Endodermal cell (in vitro differentiated cells): ENCODE measurements at regions not wholly inside any gene's neighbourhood (a gene's known extent, or its start where the extent isn't known, plus 50 kb on each side); places are given as distances from the start of the nearest gene placed in this dataset.

ENCODE experiments used
- DNase-seq: peaks from one replicate; pipeline ENCODE4 v3.0.0-alpha.2; 2017
- H3K27ac ChIP-seq: 2 replicates; pipeline ENCODE4 v1.5.1; 2013; ENCODE audit warnings: mild to moderate bottlenecking, low read depth, low read length, moderate library complexity
- H3K27me3 ChIP-seq: 2 replicates; pipeline ENCODE4 v1.6.1; 2013; ENCODE audit warnings: mild to moderate bottlenecking, low read length, moderate library complexity; ENCODE audit not compliant: insufficient read depth, control insufficient read depth, poor library complexity, severe bottlenecking
- H3K36me3 ChIP-seq: 2 replicates; pipeline ENCODE4 v1.7.0; 2013; ENCODE audit warnings: mild to moderate bottlenecking, low read length, moderate library complexity; ENCODE audit not compliant: control insufficient read depth, insufficient read depth
- H3K4me1 ChIP-seq: one replicate; pipeline ENCODE4 v1.7.0; 2013; ENCODE audit warnings: low read length; ENCODE audit not compliant: control insufficient read depth, insufficient read depth
- H3K4me3 ChIP-seq: 2 replicates; pipeline ENCODE4 v1.5.1; 2013; ENCODE audit warnings: mild to moderate bottlenecking, low read length, moderate library complexity
- H3K9ac ChIP-seq: 2 replicates; pipeline ENCODE4 v1.6.1; 2013; ENCODE audit warnings: mild to moderate bottlenecking, low read length, moderate library complexity; ENCODE audit not compliant: poor library complexity, severe bottlenecking; ENCODE audit errors: extremely low read depth
- H3K9me3 ChIP-seq: 2 replicates; pipeline ENCODE4 v1.6.1; 2013; ENCODE audit warnings: mild to moderate bottlenecking, low read length, moderate library complexity; ENCODE audit not compliant: control insufficient read depth
- H3K27ac Mint-ChIP-seq: 2 replicates; pipeline ENCODE4 v1.8.0; 2020; ENCODE audit warnings: mixed read lengths
- H3K27me3 Mint-ChIP-seq: 2 replicates; pipeline ENCODE4 v1.8.0; 2021; ENCODE audit warnings: mild to moderate bottlenecking, mixed read lengths; ENCODE audit not compliant: insufficient read depth
- H3K36me3 Mint-ChIP-seq: 2 replicates; pipeline ENCODE4 v1.8.0; 2020; ENCODE audit warnings: low read depth, mixed read lengths
- H3K4me1 Mint-ChIP-seq: 2 replicates; pipeline ENCODE4 v1.8.0; 2020; ENCODE audit warnings: mixed read lengths
- H3K4me3 Mint-ChIP-seq: 2 replicates; pipeline ENCODE4 v1.8.0; 2020; ENCODE audit warnings: mild to moderate bottlenecking, moderate library complexity, mixed read lengths
- H3K9me3 Mint-ChIP-seq: 2 replicates; pipeline ENCODE4 v1.8.0; 2020; ENCODE audit warnings: mild to moderate bottlenecking, mixed read lengths
- WGBS, 2 experiments: methylation state at CpG; one replicate each; pipeline versions ENCODE4 v1.1.5 to v1.1.7; 2013; ENCODE audit warnings: missing lambda C conversion rate in 2 of 2, mixed read lengths in 1 of 2; ENCODE audit not compliant: insufficient coverage in 1 of 2, insufficient read length in 1 of 2; 5-methylcytosine and 5-hydroxymethylcytosine counted together
- TF ChIP-seq, protein P1 (sequence below): fragments of 200-600 bp; sonication (generic); conservative IDR thresholded peaks from 2 replicates; pipeline ENCODE4 v1.5.0; 2021; ENCODE audit warnings: antibody characterized with exemption, mild to moderate bottlenecking

DNA sequence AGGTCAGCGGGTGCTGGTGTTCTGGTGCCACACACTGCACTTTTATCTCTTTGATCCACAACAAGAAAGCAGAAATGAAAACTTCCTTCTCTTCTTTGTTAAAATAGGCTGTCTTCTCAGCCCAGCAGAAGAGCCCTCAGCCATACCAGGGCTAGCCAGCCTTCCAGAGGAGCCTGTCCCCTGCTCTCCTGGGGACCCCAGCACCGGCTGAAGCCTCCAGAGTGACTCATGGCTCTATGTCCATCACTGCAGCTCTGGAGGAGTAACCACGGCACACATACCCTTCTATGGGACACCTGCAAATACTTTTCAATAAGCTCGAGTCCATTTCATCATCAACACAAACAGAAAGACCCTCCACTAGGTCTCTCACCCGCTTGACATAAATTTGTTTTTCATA is 135.6 kb upstream of the CST7 start:
- no peaks in the 10 kb centered on the region for H3K4me1 ChIP-seq
- Mint-ChIP-seq H3K27me3 (peaks cover 5% of the 10 kb centered on the region), H3K4me1 (no peaks in the 10 kb centered on the region)

DNA sequence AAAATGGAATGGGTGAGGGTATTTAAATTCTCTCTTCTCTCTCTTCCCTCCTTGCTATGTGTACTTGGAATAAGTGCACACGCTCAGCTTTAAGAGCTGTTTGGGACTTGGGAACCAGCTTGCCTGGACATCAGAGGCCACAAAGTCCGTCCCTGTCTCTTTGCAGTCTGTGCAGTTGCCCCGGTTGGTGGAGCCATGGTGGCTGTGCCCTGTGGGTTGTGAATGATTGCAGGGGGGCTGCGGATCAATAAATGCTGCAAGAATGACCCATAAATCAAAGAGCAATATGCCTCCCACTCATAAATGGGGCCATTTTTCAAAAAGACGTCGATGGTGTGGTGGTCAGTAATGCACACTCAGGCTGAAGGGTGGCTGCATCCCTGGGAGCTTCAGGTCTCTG is 135.1 kb upstream of the CST7 start:
- Mint-ChIP-seq H3K27me3 (peaks cover 2% of the 10 kb centered on the region), H3K4me1 (no peaks in the 10 kb centered on the region), H3K9me3 (no peaks in the 10 kb centered on the region), H3K36me3 (no peaks in the 10 kb centered on the region), H3K4me3 (no peak overlapping the region), H3K27ac (no peak overlapping the region)
- WGBS, 2 experiments = 85 to 91% methylated on average over 6 of the region's 6 CpGs
- no peak for DNase-seq
- no peaks in the 10 kb centered on the region for H3K9me3 ChIP-seq
- no peak overlapping the region for H3K9ac ChIP-seq
- H3K36me3 ChIP-seq = no peaks in the 10 kb centered on the region
- TF ChIP-seq, protein P1, sequence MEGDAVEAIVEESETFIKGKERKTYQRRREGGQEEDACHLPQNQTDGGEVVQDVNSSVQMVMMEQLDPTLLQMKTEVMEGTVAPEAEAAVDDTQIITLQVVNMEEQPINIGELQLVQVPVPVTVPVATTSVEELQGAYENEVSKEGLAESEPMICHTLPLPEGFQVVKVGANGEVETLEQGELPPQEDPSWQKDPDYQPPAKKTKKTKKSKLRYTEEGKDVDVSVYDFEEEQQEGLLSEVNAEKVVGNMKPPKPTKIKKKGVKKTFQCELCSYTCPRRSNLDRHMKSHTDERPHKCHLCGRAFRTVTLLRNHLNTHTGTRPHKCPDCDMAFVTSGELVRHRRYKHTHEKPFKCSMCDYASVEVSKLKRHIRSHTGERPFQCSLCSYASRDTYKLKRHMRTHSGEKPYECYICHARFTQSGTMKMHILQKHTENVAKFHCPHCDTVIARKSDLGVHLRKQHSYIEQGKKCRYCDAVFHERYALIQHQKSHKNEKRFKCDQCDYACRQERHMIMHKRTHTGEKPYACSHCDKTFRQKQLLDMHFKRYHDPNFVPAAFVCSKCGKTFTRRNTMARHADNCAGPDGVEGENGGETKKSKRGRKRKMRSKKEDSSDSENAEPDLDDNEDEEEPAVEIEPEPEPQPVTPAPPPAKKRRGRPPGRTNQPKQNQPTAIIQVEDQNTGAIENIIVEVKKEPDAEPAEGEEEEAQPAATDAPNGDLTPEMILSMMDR = no peak
- H3K4me1 ChIP-seq = no peaks in the 10 kb centered on the region
- no peak overlapping the region for H3K4me3 ChIP-seq
- no peak overlapping the region for H3K27ac ChIP-seq
- H3K27me3 ChIP-seq = no peaks in the 10 kb centered on the region

More for the DNA sequence above, 135.6 kb upstream of the CST7 start:
- Histone ChIP-seq H3K4me3 (no peak overlapping the region), H3K9ac (no peak overlapping the region), H3K9me3 (no peaks in the 10 kb centered on the region), H3K36me3 (no peaks in the 10 kb centered on the region), H3K27me3 (no peaks in the 10 kb centered on the region), H3K27ac (no peak overlapping the region)
- Mint-ChIP-seq H3K27ac (no peak overlapping the region), H3K9me3 (no peaks in the 10 kb centered on the region), H3K4me3 (no peak overlapping the region), H3K36me3 (no peaks in the 10 kb centered on the region)
- TF ChIP-seq, protein P1 = no peak
- 87% methylated on average over 5 of the region's 5 CpGs; no CpG with 5 or more reads in 1 of the 2 experiments for WGBS, 2 experiments
- DNase-seq = no peak

DNA sequence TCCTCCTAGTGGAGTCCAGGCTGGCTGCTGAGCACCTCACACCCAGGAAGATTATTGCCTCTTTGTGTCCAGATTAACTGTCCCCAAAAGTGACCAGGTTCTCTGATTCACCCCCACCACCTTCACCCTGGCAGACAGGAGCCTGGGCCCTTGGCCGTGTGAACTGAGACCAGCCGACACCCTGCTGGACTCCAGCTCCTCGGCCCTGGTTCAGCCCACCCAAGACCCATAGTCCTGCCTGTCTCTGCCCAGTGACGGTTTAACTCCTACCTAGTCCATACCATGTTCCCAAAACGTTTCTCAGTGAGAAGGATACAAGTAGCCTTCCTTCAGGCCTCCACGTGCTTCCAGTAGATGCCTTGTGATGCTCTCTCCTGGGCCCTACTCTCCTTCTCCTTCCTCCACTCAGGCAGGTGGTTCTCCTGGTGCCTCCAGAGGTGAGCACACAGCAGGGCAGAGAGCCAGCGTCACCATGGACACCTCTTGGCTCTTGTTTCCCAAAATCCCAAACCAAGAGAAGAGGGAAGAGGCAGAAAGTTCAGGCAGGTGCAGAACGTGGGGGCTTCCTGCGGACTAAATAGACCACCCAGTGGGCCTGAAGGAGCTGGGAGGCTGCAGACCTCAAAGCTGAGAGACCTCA is 134.4 kb upstream of the CST7 start:
- H3K9me3 Mint-ChIP-seq = no peaks in the 10 kb centered on the region
- H3K9me3 ChIP-seq = no peaks in the 10 kb centered on the region
- H3K27ac ChIP-seq = no peak overlapping the region
- no peaks in the 10 kb centered on the region for H3K36me3 Mint-ChIP-seq
- TF ChIP-seq, protein P1 = no peak
- H3K27ac Mint-ChIP-seq = peak overlapping the region; percentile 20
- H3K4me3 ChIP-seq = no peak overlapping the region
- DNase-seq = no peak
- no peaks in the 10 kb centered on the region for H3K36me3 ChIP-seq
- H3K4me1 Mint-ChIP-seq = no peaks in the 10 kb centered on the region
- 85 to 94% methylated on average over 6 to 9 of the region's 9 CpGs for WGBS, 2 experiments
- no peaks in the 10 kb centered on the region for H3K27me3 ChIP-seq
- H3K4me3 Mint-ChIP-seq = no peak overlapping the region
- H3K9ac ChIP-seq = no peak overlapping the region
- no peaks in the 10 kb centered on the region for H3K4me1 ChIP-seq
- H3K27me3 Mint-ChIP-seq = peaks cover under 1% of the 10 kb centered on the region
